KMS-11 (cell line): ENCODE measurements at regions not wholly inside any gene's neighbourhood (a gene's known extent, or its start where the extent isn't known, plus 50 kb on each side); places are given as distances from the start of the nearest gene placed in this dataset.

Experiments used
- H2AFZ ChIP-seq: fragments of 200-600 bp; sonication (generic); 2 replicates; pipeline ENCODE4 v1.6.1; 2016; ENCODE audit warnings: antibody characterized with exemption, mixed run types, low read depth
- H3K27ac ChIP-seq: fragments of 200-600 bp; sonication (generic); 2 replicates; pipeline ENCODE4 v1.6.1; 2016; ENCODE audit warnings: mild to moderate bottlenecking, mixed run types
- H3K27me3 ChIP-seq: fragments of 200-600 bp; sonication (generic); 2 replicates; pipeline ENCODE4 v1.6.1; 2017; ENCODE audit warnings: mild to moderate bottlenecking, low read depth, mixed run types, moderate library complexity; ENCODE audit not compliant: insufficient read depth
- H3K36me3 ChIP-seq: fragments of 200-600 bp; sonication (generic); 2 replicates; pipeline ENCODE4 v1.6.1; 2017; ENCODE audit warnings: mild to moderate bottlenecking, mixed run types; ENCODE audit not compliant: insufficient read depth
- H3K4me1 ChIP-seq: fragments of 200-600 bp; sonication (generic); 2 replicates; pipeline ENCODE4 v1.6.1; 2016; ENCODE audit warnings: mild to moderate bottlenecking, low read depth, mixed run types; ENCODE audit not compliant: poor library complexity, severe bottlenecking
- H3K4me2 ChIP-seq: fragments of 200-600 bp; sonication (generic); 2 replicates; pipeline ENCODE4 v1.7.0; 2016; ENCODE audit warnings: mild to moderate bottlenecking, mixed run types
- H3K4me3 ChIP-seq: fragments of 200-600 bp; sonication (generic); IDR thresholded peaks from 2 replicates; pipeline ENCODE4 v1.6.1; 2017; ENCODE audit warnings: low read depth, low read length, mixed read lengths; ENCODE audit not compliant: insufficient read depth
- H3K79me2 ChIP-seq: fragments of 200-600 bp; sonication (generic); 2 replicates; pipeline ENCODE4 v1.6.1; 2016; ENCODE audit warnings: low read depth, mixed run types; ENCODE audit not compliant: insufficient read depth
- H3K9ac ChIP-seq: fragments of 200-600 bp; sonication (generic); 2 replicates; pipeline ENCODE4 v1.6.1; 2016; ENCODE audit warnings: mild to moderate bottlenecking, mixed run types
- H4K20me1 ChIP-seq: fragments of 200-600 bp; sonication (generic); 2 replicates; pipeline ENCODE4 v1.6.1; 2016; ENCODE audit warnings: mild to moderate bottlenecking, mixed run types; ENCODE audit not compliant: insufficient read depth
- TF ChIP-seq, protein P1 (sequence below): fragments of 200-600 bp; sonication (generic); conservative IDR thresholded peaks from 2 replicates; pipeline ENCODE4 v1.6.1; 2017; ENCODE audit warnings: low read depth, mild to moderate bottlenecking, antibody characterized with exemption, low read length, moderate library complexity, mixed read lengths

DNA sequence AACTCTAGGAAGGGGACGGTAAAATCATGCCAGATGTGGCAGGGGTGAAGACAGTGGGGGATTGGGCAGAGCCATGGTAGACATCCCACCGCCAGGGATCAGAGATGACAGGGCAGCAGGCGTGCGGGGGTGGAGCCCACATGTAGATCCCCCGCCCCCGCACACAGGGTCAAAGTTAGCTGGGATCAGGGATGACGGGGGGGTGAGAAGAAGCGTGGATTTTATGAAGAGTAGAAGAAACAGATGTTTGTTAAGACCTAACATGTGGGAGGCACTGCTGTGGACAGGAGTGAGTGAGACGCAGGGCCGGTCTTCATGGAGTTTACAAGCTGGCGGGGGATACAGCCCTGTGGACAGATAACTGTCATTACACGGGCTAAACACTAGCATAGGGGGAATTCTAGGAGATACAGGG, 154.0 kb upstream of the KLF14 start:
- H2AFZ ChIP-seq, result no peak overlapping the region
- no peak overlapping the region for H3K9ac ChIP-seq
- H3K4me2 ChIP-seq, result no peak overlapping the region
- H3K36me3 ChIP-seq, result no peaks in the 10 kb centered on the region
- no peaks in the 10 kb centered on the region for H3K4me1 ChIP-seq
- TF ChIP-seq, protein P1, sequence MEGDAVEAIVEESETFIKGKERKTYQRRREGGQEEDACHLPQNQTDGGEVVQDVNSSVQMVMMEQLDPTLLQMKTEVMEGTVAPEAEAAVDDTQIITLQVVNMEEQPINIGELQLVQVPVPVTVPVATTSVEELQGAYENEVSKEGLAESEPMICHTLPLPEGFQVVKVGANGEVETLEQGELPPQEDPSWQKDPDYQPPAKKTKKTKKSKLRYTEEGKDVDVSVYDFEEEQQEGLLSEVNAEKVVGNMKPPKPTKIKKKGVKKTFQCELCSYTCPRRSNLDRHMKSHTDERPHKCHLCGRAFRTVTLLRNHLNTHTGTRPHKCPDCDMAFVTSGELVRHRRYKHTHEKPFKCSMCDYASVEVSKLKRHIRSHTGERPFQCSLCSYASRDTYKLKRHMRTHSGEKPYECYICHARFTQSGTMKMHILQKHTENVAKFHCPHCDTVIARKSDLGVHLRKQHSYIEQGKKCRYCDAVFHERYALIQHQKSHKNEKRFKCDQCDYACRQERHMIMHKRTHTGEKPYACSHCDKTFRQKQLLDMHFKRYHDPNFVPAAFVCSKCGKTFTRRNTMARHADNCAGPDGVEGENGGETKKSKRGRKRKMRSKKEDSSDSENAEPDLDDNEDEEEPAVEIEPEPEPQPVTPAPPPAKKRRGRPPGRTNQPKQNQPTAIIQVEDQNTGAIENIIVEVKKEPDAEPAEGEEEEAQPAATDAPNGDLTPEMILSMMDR, result no peak
- H3K27ac ChIP-seq, result no peak overlapping the region
- H3K4me3 ChIP-seq, result no peak overlapping the region
- H3K27me3 ChIP-seq, result no peaks in the 10 kb centered on the region
- H3K79me2 ChIP-seq, result peaks cover 19% of the 10 kb centered on the region; the same call in 1 of the 2 replicates
- H4K20me1 ChIP-seq, result no peaks in the 10 kb centered on the region

DNA sequence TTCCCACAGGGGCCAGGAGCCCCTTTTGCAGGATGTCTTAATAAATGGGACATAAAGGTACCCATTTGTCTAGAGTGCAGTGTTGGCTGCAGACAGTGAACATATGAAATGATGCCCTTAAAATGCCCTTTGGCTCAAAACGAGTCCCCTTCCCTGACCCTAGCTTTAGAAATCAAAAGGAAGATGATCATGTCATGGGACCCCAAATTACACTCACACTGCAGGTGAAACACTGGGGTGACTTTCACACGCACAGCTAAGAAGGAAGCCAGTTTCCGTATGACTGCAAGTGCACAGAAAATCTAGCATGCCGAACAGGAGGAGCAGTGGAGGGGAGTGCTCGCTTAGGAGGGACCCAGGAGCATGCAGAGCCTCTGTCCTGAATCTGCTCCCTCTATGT, 154.5 kb upstream of the KLF14 start:
- TF ChIP-seq, protein P1, result no peak
- Histone ChIP-seq H4K20me1 (no peaks in the 10 kb centered on the region), H3K4me2 (no peak overlapping the region), H3K4me1 (no peaks in the 10 kb centered on the region), H3K27me3 (no peaks in the 10 kb centered on the region), H3K4me3 (no peak overlapping the region), H3K79me2 (peaks cover 19% of the 10 kb centered on the region; the same call in 1 of the 2 replicates), H3K9ac (no peak overlapping the region), H2AFZ (no peak overlapping the region), H3K36me3 (no peaks in the 10 kb centered on the region), H3K27ac (no peak overlapping the region)

DNA sequence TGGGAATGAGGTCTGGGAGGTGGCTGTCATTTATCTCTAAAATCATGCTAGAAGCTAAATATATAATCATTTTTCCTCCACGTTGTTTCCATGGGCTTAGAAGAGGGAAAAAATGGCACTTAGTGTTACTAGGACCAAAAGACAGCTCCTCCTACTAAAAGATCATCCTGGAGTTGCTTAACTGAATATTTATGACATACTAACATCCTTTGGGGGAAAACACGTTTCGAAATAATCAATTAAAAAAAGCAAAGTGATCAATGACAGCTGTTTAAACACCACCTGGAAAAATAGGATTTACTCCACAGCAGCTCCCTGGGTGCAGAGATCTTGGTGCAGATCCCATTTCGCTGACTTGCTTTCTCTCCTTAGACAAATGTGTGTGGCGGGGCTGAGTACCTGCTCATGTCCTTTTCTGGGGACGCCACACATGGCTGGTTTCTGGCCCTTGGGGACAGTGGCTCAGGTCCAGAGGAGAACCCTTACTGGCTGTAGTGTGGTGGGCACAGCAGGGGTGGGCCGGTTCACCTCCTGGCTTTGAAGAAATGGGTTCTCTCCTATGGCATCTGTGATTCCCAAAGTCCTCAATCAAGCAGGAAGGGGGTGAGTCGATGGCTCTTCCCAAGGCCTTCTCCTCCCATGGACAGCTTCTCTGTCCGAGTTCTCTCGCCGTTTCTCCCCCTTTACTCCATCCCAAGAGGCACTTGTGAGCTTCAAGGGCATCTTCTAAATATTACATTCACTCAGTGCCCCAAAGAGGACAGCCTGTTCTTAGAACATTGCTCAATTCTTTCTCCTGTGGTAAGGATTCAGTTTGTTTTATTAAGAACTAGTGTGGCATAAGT, 156.4 kb upstream of the KLF14 start:
- no peaks in the 10 kb centered on the region for H3K4me1 ChIP-seq
- H3K4me3 ChIP-seq, result no peak overlapping the region
- H2AFZ ChIP-seq, result no peak overlapping the region

DNA sequence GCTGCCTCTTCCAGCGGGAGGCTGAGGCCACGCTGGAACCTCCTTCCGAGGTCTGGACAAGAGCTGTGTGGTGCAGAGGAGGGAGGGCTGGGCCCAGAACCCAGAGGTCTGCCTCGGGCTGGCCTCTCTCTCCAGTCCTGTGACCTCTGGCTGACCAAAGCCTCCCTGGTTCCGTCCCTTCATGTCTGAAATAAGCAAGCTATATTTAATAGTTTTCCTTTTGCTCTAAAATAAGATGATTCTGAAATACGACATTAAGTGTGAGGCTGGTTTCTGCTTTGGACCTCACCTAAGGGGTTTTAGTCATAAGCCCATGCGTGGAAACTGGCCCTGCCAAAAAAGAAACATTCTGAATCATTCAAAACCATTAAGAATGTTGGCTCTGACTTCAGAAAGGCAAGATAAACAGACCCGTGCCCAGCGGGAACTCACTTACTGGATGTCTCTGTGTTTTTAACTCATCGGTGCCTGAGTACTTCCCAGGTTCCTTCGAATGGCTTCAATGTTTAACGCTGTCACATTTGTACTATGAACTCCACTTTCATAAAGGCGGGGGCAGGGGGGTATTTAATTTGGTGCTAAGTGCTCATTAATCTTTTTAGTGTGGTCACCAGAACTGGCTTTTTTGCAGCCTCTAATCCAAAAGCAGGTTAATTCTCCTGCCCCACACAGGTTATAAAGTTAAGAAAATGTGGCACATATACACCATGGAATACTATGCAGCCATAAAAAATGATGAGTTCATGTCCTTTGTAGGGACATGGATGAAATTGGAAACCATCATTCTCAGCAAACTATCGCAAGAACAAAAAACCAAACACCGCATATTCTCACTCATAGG, 157.5 kb upstream of the KLF14 start:
- peaks cover 14% of the 10 kb centered on the region; the same call in 1 of the 2 replicates for H3K79me2 ChIP-seq
- no peak overlapping the region for H3K4me3 ChIP-seq
- TF ChIP-seq, protein P1, result no peak
- no peak overlapping the region for H3K9ac ChIP-seq
- no peak overlapping the region for H3K27ac ChIP-seq
- H3K4me1 ChIP-seq, result no peaks in the 10 kb centered on the region
- H3K36me3 ChIP-seq, result no peaks in the 10 kb centered on the region
- no peak overlapping the region for H2AFZ ChIP-seq
- 0 out of 2 replicates have a peak, but pooled peaks cover 3% of the 10 kb centered on the region for H4K20me1 ChIP-seq
- no peak overlapping the region for H3K4me2 ChIP-seq
- H3K27me3 ChIP-seq, result no peaks in the 10 kb centered on the region

More for the DNA sequence above, 156.4 kb upstream of the KLF14 start:
- Histone ChIP-seq H3K36me3 (no peaks in the 10 kb centered on the region), H3K9ac (no peak overlapping the region), H3K27me3 (no peaks in the 10 kb centered on the region), H3K27ac (no peak overlapping the region), H3K79me2 (peaks cover 19% of the 10 kb centered on the region; the same call in 1 of the 2 replicates), H3K4me2 (no peak overlapping the region), H4K20me1 (no peaks in the 10 kb centered on the region)
- TF ChIP-seq, protein P1, result no peak
